SK-N-MC (cell line): ENCODE measurements at regions not wholly inside any gene's neighbourhood (a gene's known extent, or its start where the extent isn't known, plus 50 kb on each side); places are given as distances from the start of the nearest gene placed in this dataset.

ENCODE experiments used
- DNase-seq: peaks from one replicate; pipeline ENCODE4 v3.0.0-alpha.2; 2011; ENCODE audit warnings: low read depth, low spot score
- H3K27ac ChIP-seq: fragments of 200-600 bp; sonication (generic); 2 replicates; pipeline ENCODE4 v1.5.1; 2016; ENCODE audit warnings: mixed run types
- H3K36me3 ChIP-seq: fragments of 200-600 bp; sonication (generic); 2 replicates; pipeline ENCODE4 v1.6.1; 2017; ENCODE audit warnings: antibody characterized with exemption, low read length, mixed read lengths; ENCODE audit not compliant: insufficient read depth
- H3K4me3 ChIP-seq: fragments of 200-600 bp; sonication (generic); 2 replicates; pipeline ENCODE4 v1.5.1; 2016
- H3K9ac ChIP-seq: fragments of 200-600 bp; sonication (generic); 2 replicates; pipeline ENCODE4 v1.8.0; 2017; ENCODE audit warnings: mixed run types, mixed read lengths; ENCODE audit not compliant: insufficient read length
- H3K9me3 ChIP-seq: fragments of 200-600 bp; sonication (generic); 2 replicates; pipeline ENCODE4 v1.6.1; 2017; ENCODE audit warnings: low read depth, mild to moderate bottlenecking, antibody characterized with exemption, low read length, moderate library complexity, mixed read lengths
- EZH2 ChIP-seq: fragments of 200-600 bp; sonication (generic); IDR thresholded peaks from one replicate; pipeline ENCODE4 v1.6.1; 2017; ENCODE audit warnings: antibody characterized with exemption
- FOXP2 ChIP-seq: optimal IDR thresholded peaks from 2 replicates; pipeline ENCODE3; 2011; ENCODE audit warnings: mild to moderate bottlenecking, moderate library complexity; ENCODE audit not compliant: insufficient read depth; ENCODE audit errors: extremely low read length, control extremely low read depth
- POLR2AphosphoS5 ChIP-seq: IDR thresholded peaks from 2 replicates; pipeline ENCODE4 v1.6.1; 2012; ENCODE audit warnings: mild to moderate bottlenecking, low read depth, low read length, borderline replicate concordance

DNA sequence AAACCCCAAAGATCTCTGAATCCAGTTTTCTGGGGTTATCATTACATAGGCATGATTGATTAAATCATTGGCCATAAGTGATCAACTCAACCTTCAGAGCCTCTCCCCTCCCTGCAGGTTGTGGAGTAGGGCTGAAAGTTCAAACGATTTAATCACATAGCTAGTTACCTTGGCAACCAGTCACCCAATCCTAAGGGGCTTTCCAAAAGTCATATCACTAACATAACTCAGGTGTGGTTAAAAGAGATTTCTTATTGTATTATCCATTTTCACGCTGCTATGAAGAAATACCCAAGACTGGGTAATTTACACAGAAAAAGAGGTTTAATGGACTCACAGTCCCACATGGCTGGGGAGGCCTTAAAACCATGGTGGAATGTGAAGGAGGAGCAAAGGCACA, 935.1 kb upstream of the SLC35B3 start:
- no peak for DNase-seq

DNA sequence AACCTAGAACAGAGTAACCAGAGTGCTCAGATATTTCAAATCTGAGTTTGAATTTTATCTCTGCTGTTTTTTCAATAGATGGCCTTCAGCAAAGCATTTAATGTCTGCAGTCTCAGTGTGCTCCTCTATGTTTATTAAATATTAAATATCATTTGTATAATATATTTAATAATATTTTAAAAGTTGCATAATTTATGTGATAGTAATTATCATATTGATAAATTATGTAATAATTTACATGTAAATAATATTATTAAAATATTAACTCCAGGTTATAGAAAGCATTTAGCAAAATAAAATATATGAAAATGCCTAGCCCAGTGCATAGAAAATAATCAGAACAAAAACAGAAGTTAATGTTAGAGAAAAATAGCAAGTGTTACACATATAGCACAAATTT, 930.0 kb upstream of the SLC35B3 start:
- Histone ChIP-seq H3K27ac (no peak overlapping the region), H3K9ac (no peak overlapping the region), H3K9me3 (0 out of 2 replicates have a peak, but pooled peaks cover 3% of the 10 kb centered on the region), H3K36me3 (no peaks in the 10 kb centered on the region), H3K4me3 (no peak overlapping the region)
- no peak for DNase-seq
- TF ChIP-seq POLR2AphosphoS5 (no peak), EZH2 (no peak), FOXP2 (no peak)

More for the DNA sequence above, 935.1 kb upstream of the SLC35B3 start:
- no peak overlapping the region for H3K9ac ChIP-seq
- H3K4me3 ChIP-seq: no peak overlapping the region
- H3K36me3 ChIP-seq: no peaks in the 10 kb centered on the region
- no peak for TF ChIP-seq POLR2AphosphoS5
- H3K27ac ChIP-seq: no peak overlapping the region
- no peaks in the 10 kb centered on the region for H3K9me3 ChIP-seq

DNA sequence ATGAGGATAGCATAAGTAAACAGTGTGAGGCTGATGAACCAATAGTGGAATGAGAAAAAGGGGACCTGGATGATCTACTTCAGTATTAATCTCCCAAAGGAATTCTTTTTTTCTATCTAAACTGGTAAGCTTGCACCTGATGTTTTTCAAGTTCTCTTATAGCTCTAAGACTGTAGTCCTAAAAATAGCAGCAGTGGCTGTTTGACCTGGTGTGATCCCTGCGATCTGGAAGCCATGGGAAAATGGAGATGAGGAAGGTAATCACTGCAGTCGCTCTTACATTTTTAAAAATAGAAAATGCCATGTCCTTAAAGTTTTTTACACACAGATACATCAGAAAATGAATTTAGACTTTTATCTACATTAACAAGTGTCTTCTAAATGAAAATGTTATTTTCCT, 926.4 kb upstream of the SLC35B3 start:
- Histone ChIP-seq H3K9me3 (0 out of 2 replicates have a peak, but pooled peaks cover 3% of the 10 kb centered on the region), H3K9ac (no peak overlapping the region), H3K4me3 (no peak overlapping the region), H3K27ac (no peak overlapping the region), H3K36me3 (no peaks in the 10 kb centered on the region)
- TF ChIP-seq FOXP2: no peak
- TF ChIP-seq EZH2: no peak
- no peak for TF ChIP-seq POLR2AphosphoS5
- DNase-seq: no peak

DNA sequence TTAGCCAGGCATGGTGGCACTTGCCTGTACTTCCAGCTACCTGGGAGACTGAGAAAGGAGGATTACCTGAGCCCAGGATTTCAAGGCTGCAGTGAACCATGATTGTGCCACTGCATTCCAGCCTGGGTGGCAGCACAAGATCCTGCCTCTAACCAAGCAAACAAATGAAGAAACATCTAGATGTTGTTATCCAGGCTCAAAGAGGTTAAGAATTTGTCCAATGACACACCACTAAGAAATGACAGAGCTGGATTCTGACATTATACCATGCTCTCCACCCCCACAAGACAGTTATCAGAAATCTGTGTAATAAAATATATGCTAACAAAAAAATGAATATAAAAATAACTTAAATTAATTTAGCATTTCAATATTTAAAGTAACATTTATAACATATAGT, 925.5 kb upstream of the SLC35B3 start:
- DNase-seq: no peak

DNA sequence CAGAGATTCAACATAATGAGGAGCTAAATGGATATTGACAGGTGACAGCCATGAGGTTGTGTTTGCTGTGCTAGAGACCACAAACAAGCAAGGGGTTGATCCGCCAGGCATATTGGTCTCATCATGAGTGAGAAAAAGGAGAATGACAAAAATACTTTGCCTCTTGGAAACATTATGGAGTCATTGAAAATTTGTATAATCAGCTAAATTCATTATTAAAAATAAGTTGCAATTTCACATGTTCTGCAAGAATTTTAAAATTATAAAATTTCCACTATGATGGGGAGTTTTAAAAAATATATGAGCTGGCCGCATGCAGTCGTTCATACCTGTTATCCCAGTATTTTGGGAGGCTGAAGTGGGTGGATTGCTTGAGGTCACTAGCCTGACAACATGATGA, 912.3 kb upstream of the SLC35B3 start:
- H3K9ac ChIP-seq: no peak overlapping the region
- DNase-seq: no peak
- no peak overlapping the region for H3K4me3 ChIP-seq
- no peaks in the 10 kb centered on the region for H3K36me3 ChIP-seq
- TF ChIP-seq FOXP2 (no peak), EZH2 (no peak), POLR2AphosphoS5 (no peak)
- no peak overlapping the region for H3K27ac ChIP-seq
- H3K9me3 ChIP-seq: no peaks in the 10 kb centered on the region

More for the DNA sequence above, 925.5 kb upstream of the SLC35B3 start:
- Histone ChIP-seq H3K9me3 (0 out of 2 replicates have a peak, but pooled peaks cover 3% of the 10 kb centered on the region), H3K36me3 (no peaks in the 10 kb centered on the region), H3K9ac (no peak overlapping the region), H3K4me3 (no peak overlapping the region), H3K27ac (no peak overlapping the region)
- no peak for TF ChIP-seq POLR2AphosphoS5
- TF ChIP-seq EZH2: no peak

DNA sequence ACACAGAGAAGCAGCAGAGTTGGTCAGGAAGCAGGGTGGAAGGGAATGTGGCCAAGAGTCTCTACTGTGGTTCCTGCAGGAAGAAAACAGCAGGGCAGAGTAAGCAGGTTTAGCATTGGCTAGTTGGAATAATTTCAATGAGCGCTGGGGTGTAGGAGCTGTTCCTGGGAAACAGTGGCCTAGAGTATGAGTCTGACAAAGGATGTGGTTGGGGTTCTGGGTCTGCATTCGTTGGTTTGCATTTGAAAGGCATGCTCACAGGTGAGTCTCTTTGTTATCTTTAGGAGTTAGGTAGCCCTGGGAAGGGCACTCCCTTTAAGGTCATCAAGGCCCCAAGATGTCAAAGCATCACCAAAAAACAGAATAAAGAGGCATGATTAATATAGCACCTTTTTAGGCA, 911.6 kb upstream of the SLC35B3 start:
- Histone ChIP-seq H3K9me3 (no peaks in the 10 kb centered on the region), H3K4me3 (no peak overlapping the region), H3K27ac (no peak overlapping the region), H3K9ac (no peak overlapping the region), H3K36me3 (no peaks in the 10 kb centered on the region)
- no peak for DNase-seq
- no peak for TF ChIP-seq POLR2AphosphoS5
- no peak for TF ChIP-seq EZH2
- no peak for TF ChIP-seq FOXP2

DNA sequence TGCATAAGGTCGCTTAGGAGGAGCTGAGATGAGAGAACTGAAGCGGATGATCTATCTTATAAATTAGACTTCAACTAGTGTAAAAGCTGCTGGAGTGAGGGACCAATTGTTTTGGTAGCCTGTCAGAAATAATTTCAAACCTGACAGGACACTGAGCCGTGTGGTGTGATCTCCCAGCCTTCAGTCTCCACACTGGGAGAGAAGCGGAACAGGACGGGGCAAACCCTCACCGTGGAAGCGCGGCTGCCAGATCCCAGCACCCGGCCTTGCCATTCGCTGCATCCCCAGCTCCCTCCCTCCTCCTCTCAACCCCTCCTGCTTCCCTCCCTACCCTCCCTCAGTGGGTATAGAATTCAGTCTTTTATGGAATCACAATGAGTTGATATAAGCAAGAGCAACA, 900.1 kb upstream of the SLC35B3 start:
- Histone ChIP-seq H3K9me3 (no peaks in the 10 kb centered on the region), H3K36me3 (no peaks in the 10 kb centered on the region), H3K27ac (no peak overlapping the region), H3K4me3 (no peak overlapping the region), H3K9ac (no peak overlapping the region)
- TF ChIP-seq EZH2 (no peak), FOXP2 (no peak), POLR2AphosphoS5 (no peak)
- DNase-seq: no peak

DNA sequence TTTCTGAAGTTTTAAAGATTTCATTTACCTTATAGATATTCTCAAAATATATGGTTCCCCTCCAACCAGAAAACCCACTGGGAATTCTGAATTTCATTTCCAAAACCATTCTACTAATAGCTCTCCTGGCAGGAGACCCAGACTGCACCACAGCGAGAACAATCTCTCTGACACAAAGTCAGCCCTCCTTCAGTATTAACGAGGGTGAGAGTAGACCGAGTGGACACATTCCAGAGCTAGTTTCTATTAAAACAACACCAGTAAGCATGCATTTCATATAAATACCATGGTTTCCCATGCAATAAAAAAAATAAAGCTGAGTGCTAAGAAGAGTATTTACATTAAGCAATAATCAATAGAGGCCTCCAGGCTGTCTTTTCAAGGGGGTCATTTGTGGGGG, 899.6 kb upstream of the SLC35B3 start:
- Histone ChIP-seq H3K36me3 (no peaks in the 10 kb centered on the region), H3K9me3 (no peaks in the 10 kb centered on the region), H3K4me3 (no peak overlapping the region), H3K27ac (no peak overlapping the region), H3K9ac (no peak overlapping the region)
- TF ChIP-seq POLR2AphosphoS5 (no peak), EZH2 (no peak), FOXP2 (no peak)
- no peak for DNase-seq

DNA sequence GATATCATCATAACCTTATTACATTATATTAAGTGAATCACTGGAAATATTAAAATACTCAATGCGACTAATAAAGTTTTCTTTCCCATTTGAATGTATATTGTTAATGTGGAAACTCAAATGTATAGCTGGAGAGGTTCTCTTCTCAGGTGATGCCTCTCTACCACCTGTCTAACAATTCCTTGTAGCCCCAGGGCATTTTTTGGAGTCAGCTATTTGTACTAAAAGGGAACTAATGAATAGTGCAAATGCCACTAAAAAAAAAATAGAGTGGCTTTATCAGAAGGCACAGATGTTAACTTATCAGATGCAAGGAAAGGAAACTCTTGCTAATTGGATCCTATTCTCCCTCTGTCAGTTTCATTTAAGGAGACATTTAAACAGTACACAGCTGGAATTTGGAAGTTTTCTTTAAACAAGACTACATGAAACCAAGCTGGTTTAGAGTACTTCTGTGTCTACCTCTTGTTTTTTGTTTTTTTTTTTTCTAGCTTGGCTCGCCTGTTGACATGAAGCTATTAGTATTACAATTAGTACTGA, 897.0 kb upstream of the SLC35B3 start:
- TF ChIP-seq FOXP2: no peak
- TF ChIP-seq POLR2AphosphoS5: no peak
- no peak for TF ChIP-seq EZH2
- no peak overlapping the region for H3K4me3 ChIP-seq
- no peak overlapping the region for H3K9ac ChIP-seq
- H3K9me3 ChIP-seq: no peaks in the 10 kb centered on the region
- no peaks in the 10 kb centered on the region for H3K36me3 ChIP-seq
- no peak for DNase-seq
- no peak overlapping the region for H3K27ac ChIP-seq

DNA sequence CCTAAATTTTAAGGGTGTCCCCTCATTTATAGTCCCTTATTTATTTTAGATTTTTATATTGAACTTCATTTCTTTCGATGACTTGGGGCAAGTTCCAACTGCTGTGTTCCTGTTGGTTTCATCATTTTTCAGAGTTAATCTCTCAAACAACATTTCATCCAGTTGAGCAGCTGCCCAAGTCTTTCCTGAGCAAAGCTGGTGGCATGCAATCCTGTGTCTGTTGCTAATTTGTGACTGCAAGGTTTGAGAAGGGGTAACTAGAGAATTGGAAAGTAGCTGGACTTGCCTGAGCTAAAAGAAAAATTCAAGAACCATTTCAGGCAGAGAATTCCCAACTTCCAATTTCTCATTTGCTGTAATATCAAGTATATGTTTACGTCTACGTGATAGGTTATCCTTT, 881.5 kb upstream of the SLC35B3 start:
- Histone ChIP-seq H3K36me3 (no peaks in the 10 kb centered on the region), H3K9me3 (no peaks in the 10 kb centered on the region), H3K9ac (no peak overlapping the region), H3K27ac (no peak overlapping the region), H3K4me3 (no peak overlapping the region)
- no peak for TF ChIP-seq EZH2
- no peak for TF ChIP-seq POLR2AphosphoS5
- no peak for DNase-seq
